Left ventricle myocardium inferior (tissue), 1 donor: ENCODE measurements at regions not wholly inside any gene's neighbourhood (a gene's known extent, or its start where the extent isn't known, plus 50 kb on each side); places are given as distances from the start of the nearest gene placed in this dataset.
A peak's percentile ranks its signal among the peaks of the same experiment; 100 is the strongest.

Experiments used
- DNase-seq: peaks from one replicate; pipeline ENCODE4 v3.0.0-alpha.2; 2020
- H3K27ac ChIP-seq: fragments of 200-600 bp; replicated peaks from 2 replicates; pipeline ENCODE4 v1.8.0; 2021
- H3K27me3 ChIP-seq: fragments of 200-600 bp; 2 replicates; pipeline ENCODE4 v1.8.0; 2021; ENCODE audit warnings: low read depth
- H3K36me3 ChIP-seq: fragments of 200-600 bp; 2 replicates; pipeline ENCODE4 v1.8.0; 2021
- H3K4me1 ChIP-seq: fragments of 200-600 bp; 2 replicates; pipeline ENCODE4 v1.8.0; 2021
- H3K4me3 ChIP-seq: fragments of 200-600 bp; 2 replicates; pipeline ENCODE4 v1.8.0; 2021; ENCODE audit warnings: mild to moderate bottlenecking, moderate library complexity
- H3K9me3 ChIP-seq: fragments of 200-600 bp; replicated peaks from 2 replicates; pipeline ENCODE4 v1.8.0; 2021
- CTCF ChIP-seq: fragments of 200-600 bp; IDR thresholded peaks from 2 replicates; pipeline ENCODE4 v1.8.0; 2021; ENCODE audit warnings: antibody characterized with exemption, mild to moderate bottlenecking, borderline replicate concordance
- intact Hi-C: fragments of 100-400 bp; cut with micrococcal nuclease; formaldehyde crosslinking; loops from one replicate; pipeline ENCODE4 v1.11.0; 2022
- donor health status: DM: no; HTN: yes; CAD: no; lungs with severe emphysema.

GRCh38 chrX:13248867-13249486 lies 70.9 kb downstream of the ATXN3L start:
- intact Hi-C loops: no loop called here
- Histone ChIP-seq H3K4me3 (no peak overlapping the region), H3K27me3 (no peaks in the 10 kb centered on the region), H3K9me3 (no peaks in the 10 kb centered on the region), H3K36me3 (no peaks in the 10 kb centered on the region), H3K27ac (peak overlapping the region; percentile 60), H3K4me1 (no peaks in the 10 kb centered on the region)
- no peak for DNase-seq
- TF ChIP-seq CTCF: no peak

GRCh38 chrX:13239272-13239671 lies 80.6 kb downstream of the ATXN3L start:
- H3K27ac ChIP-seq: no peak overlapping the region
- intact Hi-C loops: no loop called here
- no peak for TF ChIP-seq CTCF

GRCh38 chrX:13235930-13236329 lies 83.9 kb downstream of the ATXN3L start:
- no peak overlapping the region for H3K4me3 ChIP-seq
- TF ChIP-seq CTCF: no peak
- intact Hi-C loops: no loop called here
- no peaks in the 10 kb centered on the region for H3K27me3 ChIP-seq
- no peak overlapping the region for H3K27ac ChIP-seq
- no peaks in the 10 kb centered on the region for H3K36me3 ChIP-seq
- H3K4me1 ChIP-seq: peaks cover 8% of the 10 kb centered on the region
- DNase-seq: no peak
- no peaks in the 10 kb centered on the region for H3K9me3 ChIP-seq

More at GRCh38 chrX:13239272-13239671, 80.6 kb downstream of the ATXN3L start:
- DNase-seq: no peak
- Histone ChIP-seq H3K27me3 (no peaks in the 10 kb centered on the region), H3K4me1 (no peaks in the 10 kb centered on the region), H3K9me3 (no peaks in the 10 kb centered on the region), H3K4me3 (no peak overlapping the region), H3K36me3 (no peaks in the 10 kb centered on the region)

- intact Hi-C loops: no loop called here
Observed at GRCh38 chrX:13232484-13232883, 87.4 kb downstream of the ATXN3L start.

GRCh38 chrX:13226214-13226613 lies 93.6 kb downstream of the ATXN3L start:
- Histone ChIP-seq H3K27ac (no peak overlapping the region), H3K9me3 (no peaks in the 10 kb centered on the region), H3K4me3 (no peak overlapping the region), H3K27me3 (no peaks in the 10 kb centered on the region), H3K36me3 (no peaks in the 10 kb centered on the region), H3K4me1 (peaks cover 14% of the 10 kb centered on the region)
- intact Hi-C loops: no loop called here
- TF ChIP-seq CTCF: no peak
- DNase-seq: no peak

More at GRCh38 chrX:13232484-13232883, 87.4 kb downstream of the ATXN3L start:
- no peaks in the 10 kb centered on the region for H3K27me3 ChIP-seq
- H3K4me3 ChIP-seq: no peak overlapping the region
- H3K9me3 ChIP-seq: no peaks in the 10 kb centered on the region
- TF ChIP-seq CTCF: no peak
- no peak overlapping the region for H3K27ac ChIP-seq
- no peak for DNase-seq
- no peaks in the 10 kb centered on the region for H3K36me3 ChIP-seq
- peaks cover 8% of the 10 kb centered on the region for H3K4me1 ChIP-seq
